ENCODE measurements at regions not wholly inside any gene's neighbourhood (a gene's known extent, or its start where the extent isn't known, plus 50 kb on each side); places are given as distances from the start of the nearest gene placed in this dataset.

- Mint-ChIP-seq H3K27me3 (ENCODE audit: low read depth) (no peaks in the 10 kb centered on the region), H3K9me3 (ENCODE audit: insufficient read depth) (peaks cover 8% of the 10 kb centered on the region), H3K27ac (no peak overlapping the region), H3K4me3 (no peak overlapping the region), H3K36me3 (ENCODE audit: low read depth) (no peaks in the 10 kb centered on the region), H3K4me1 (ENCODE audit: low read depth) (no peaks in the 10 kb centered on the region)
- POLR2A ChIA-PET, result no interaction called here
- CTCF ChIA-PET, result no interaction called here
- no peak for ATAC-seq
- DNase-seq, result no peak
Observed at GRCh38 chr2:14256890-14257289, 375.6 kb upstream of the LRATD1 start.

GRCh38 chr2:14257801-14258507 is 374.6 kb upstream of the LRATD1 start:
- POLR2A ChIA-PET, result no interaction called here
- no peaks in the 10 kb centered on the region for H3K36me3 Mint-ChIP-seq (ENCODE audit: low read depth)
- DNase-seq (no peak), ATAC-seq (no peak)
- CTCF ChIA-PET, result no interaction called here
- H3K4me1 Mint-ChIP-seq (ENCODE audit: low read depth), result no peaks in the 10 kb centered on the region
- H3K27ac Mint-ChIP-seq, result no peak overlapping the region
- H3K27me3 Mint-ChIP-seq (ENCODE audit: low read depth), result no peaks in the 10 kb centered on the region
- no peak overlapping the region for H3K4me3 Mint-ChIP-seq
- H3K9me3 Mint-ChIP-seq (ENCODE audit: insufficient read depth), result peaks cover 8% of the 10 kb centered on the region

- H3K27ac Mint-ChIP-seq, result no peak overlapping the region
- ATAC-seq (no peak), DNase-seq (no peak)
- no peak overlapping the region for H3K4me3 Mint-ChIP-seq
- ChIA-PET POLR2A (no interaction called here), CTCF (no interaction called here)
- H3K4me1 Mint-ChIP-seq (ENCODE audit: low read depth), result no peaks in the 10 kb centered on the region
- H3K9me3 Mint-ChIP-seq (ENCODE audit: insufficient read depth), result peaks cover 5% of the 10 kb centered on the region
- H3K27me3 Mint-ChIP-seq (ENCODE audit: low read depth), result no peaks in the 10 kb centered on the region
- H3K36me3 Mint-ChIP-seq (ENCODE audit: low read depth), result no peaks in the 10 kb centered on the region
Observed at GRCh38 chr2:14261771-14262170, 370.7 kb upstream of the LRATD1 start.

- H3K4me1 Mint-ChIP-seq (ENCODE audit: low read depth), result no peaks in the 10 kb centered on the region
- ChIA-PET POLR2A (no interaction called here), CTCF (no interaction called here)
- no peaks in the 10 kb centered on the region for H3K9me3 Mint-ChIP-seq (ENCODE audit: insufficient read depth)
- ATAC-seq (no peak), DNase-seq (no peak)
- no peak overlapping the region for H3K4me3 Mint-ChIP-seq
- H3K27me3 Mint-ChIP-seq (ENCODE audit: low read depth), result no peaks in the 10 kb centered on the region
- no peaks in the 10 kb centered on the region for H3K36me3 Mint-ChIP-seq (ENCODE audit: low read depth)
- H3K27ac Mint-ChIP-seq, result no peak overlapping the region
Observed at GRCh38 chr2:14263053-14263452, 369.5 kb upstream of the LRATD1 start.

GRCh38 chr2:14270036-14270582 is 362.4 kb upstream of the LRATD1 start:
- Mint-ChIP-seq H3K27me3 (ENCODE audit: low read depth) (no peaks in the 10 kb centered on the region), H3K4me1 (ENCODE audit: low read depth) (no peaks in the 10 kb centered on the region), H3K27ac (no peak overlapping the region), H3K36me3 (ENCODE audit: low read depth) (no peaks in the 10 kb centered on the region), H3K4me3 (no peak overlapping the region), H3K9me3 (ENCODE audit: insufficient read depth) (no peaks in the 10 kb centered on the region)
- ATAC-seq, result no peak
- ChIA-PET POLR2A (no interaction called here), CTCF (no interaction called here)
- DNase-seq, result no peak

- DNase-seq (no peak), ATAC-seq (no peak)
- Mint-ChIP-seq H3K27me3 (ENCODE audit: low read depth) (no peaks in the 10 kb centered on the region), H3K36me3 (ENCODE audit: low read depth) (no peaks in the 10 kb centered on the region), H3K4me3 (no peak overlapping the region), H3K4me1 (ENCODE audit: low read depth) (no peaks in the 10 kb centered on the region), H3K27ac (no peak overlapping the region), H3K9me3 (ENCODE audit: insufficient read depth) (no peaks in the 10 kb centered on the region)
- POLR2A ChIA-PET, result no interaction called here
- CTCF ChIA-PET, result no interaction called here
Observed at GRCh38 chr2:14272396-14273075, 360.0 kb upstream of the LRATD1 start.

DNA sequence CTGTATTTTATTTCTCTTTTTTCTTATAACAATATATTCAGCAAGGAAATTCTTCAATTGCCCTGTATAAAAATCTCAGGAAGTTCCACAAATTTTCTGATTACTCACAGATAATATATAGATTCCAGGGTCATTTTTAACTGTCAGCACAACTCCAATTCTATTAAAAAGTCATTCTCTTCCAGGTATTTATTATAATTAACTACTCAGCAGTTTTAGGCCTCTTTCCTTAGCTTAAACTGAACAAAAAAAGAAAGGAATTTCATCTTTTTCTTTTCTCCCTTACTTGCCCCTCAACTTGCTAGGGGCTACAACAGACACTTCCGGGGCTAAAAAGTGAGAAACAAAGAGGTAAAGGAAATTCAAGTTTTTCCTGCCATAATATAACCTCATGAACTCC is 358.9 kb upstream of the LRATD1 start:
- H3K27ac Mint-ChIP-seq, result no peak overlapping the region
- no peaks in the 10 kb centered on the region for H3K36me3 Mint-ChIP-seq (ENCODE audit: low read depth)
- no peak overlapping the region for H3K4me3 Mint-ChIP-seq
- no peak for DNase-seq
- H3K9me3 Mint-ChIP-seq (ENCODE audit: insufficient read depth), result no peaks in the 10 kb centered on the region
- no peaks in the 10 kb centered on the region for H3K27me3 Mint-ChIP-seq (ENCODE audit: low read depth)
- no peaks in the 10 kb centered on the region for H3K4me1 Mint-ChIP-seq (ENCODE audit: low read depth)
- CTCF ChIA-PET, result no interaction called here
- POLR2A ChIA-PET, result no interaction called here
- ATAC-seq, result no peak

DNA sequence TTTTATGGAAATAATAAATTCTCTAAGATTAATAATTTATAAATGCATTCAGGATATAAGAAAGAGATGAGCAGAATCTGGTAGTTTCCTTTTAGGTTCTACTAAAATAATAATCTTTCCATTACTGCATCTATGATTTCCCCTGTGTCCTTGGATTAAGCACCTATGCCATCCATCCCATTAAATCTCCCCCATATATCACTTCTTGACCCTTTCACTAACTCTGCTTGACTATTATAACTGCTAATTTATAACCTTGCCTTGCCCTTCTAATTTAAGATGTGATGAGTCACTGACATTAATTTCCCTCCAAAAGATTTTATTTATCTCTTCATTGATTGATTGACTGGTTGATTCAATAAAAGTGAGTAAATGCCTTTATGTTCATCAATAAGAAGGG is 348.3 kb upstream of the LRATD1 start:
- POLR2A ChIA-PET, result no interaction called here
- Mint-ChIP-seq H3K27me3 (ENCODE audit: low read depth) (no peaks in the 10 kb centered on the region), H3K4me3 (no peak overlapping the region), H3K36me3 (ENCODE audit: low read depth) (no peaks in the 10 kb centered on the region), H3K27ac (no peak overlapping the region), H3K9me3 (ENCODE audit: insufficient read depth) (peaks cover 4% of the 10 kb centered on the region), H3K4me1 (ENCODE audit: low read depth) (no peaks in the 10 kb centered on the region)
- no peak for DNase-seq
- CTCF ChIA-PET, result no interaction called here
- no peak for ATAC-seq

DNA sequence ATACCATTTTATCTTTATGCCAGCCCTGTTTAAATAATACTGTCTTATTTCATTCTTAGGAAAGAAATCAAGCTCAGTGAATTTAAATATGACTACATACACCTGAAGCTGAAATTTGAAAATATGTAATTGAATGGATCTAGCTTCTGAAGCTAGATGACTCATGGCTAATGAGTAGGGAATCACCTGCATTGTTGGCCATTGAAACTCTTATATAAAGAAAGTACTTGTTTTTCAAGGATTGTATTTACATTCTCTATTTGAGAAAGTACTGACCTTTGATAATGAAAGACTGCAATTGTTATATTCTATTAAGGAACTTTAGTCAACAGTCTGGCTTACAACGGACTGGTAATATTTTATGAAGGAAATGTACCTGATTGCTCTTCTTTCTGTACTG is 346.7 kb upstream of the LRATD1 start:
- peaks cover 5% of the 10 kb centered on the region for H3K9me3 Mint-ChIP-seq (ENCODE audit: insufficient read depth)
- CTCF ChIA-PET, result no interaction called here
- no peaks in the 10 kb centered on the region for H3K4me1 Mint-ChIP-seq (ENCODE audit: low read depth)

DNA sequence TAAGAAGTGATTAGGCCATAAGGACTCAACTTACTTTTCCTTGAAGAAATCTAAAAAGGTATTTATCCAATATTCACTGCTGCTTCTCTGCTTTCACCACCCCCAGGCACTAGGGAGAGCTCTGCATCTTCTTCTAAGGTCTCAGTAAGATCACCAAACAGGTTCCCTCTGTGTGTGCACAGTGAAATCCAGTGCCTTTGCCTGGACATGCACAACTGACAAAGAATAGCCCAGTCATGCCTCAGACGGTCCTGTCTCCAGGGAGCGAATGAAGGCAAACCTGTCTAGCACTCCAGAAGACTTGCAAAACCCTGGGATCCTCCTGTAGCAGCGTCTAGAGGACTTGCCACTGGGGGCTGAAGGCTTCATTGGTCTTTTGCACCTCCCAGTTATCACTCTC is 344.5 kb upstream of the LRATD1 start:
- no peaks in the 10 kb centered on the region for H3K27me3 Mint-ChIP-seq (ENCODE audit: low read depth)
- CTCF ChIA-PET, result no interaction called here
- H3K4me1 Mint-ChIP-seq (ENCODE audit: low read depth), result no peaks in the 10 kb centered on the region
- H3K9me3 Mint-ChIP-seq (ENCODE audit: insufficient read depth), result peaks cover 10% of the 10 kb centered on the region
- ATAC-seq (no peak), DNase-seq (no peak)
- no peak overlapping the region for H3K4me3 Mint-ChIP-seq
- POLR2A ChIA-PET, result no interaction called here
- no peaks in the 10 kb centered on the region for H3K36me3 Mint-ChIP-seq (ENCODE audit: low read depth)
- H3K27ac Mint-ChIP-seq, result no peak overlapping the region

More for the DNA sequence above, 346.7 kb upstream of the LRATD1 start:
- Mint-ChIP-seq H3K27me3 (ENCODE audit: low read depth) (no peaks in the 10 kb centered on the region), H3K27ac (no peak overlapping the region), H3K4me3 (no peak overlapping the region), H3K36me3 (ENCODE audit: low read depth) (no peaks in the 10 kb centered on the region)
- DNase-seq, result no peak
- ATAC-seq, result no peak
- POLR2A ChIA-PET, result no interaction called here

DNA sequence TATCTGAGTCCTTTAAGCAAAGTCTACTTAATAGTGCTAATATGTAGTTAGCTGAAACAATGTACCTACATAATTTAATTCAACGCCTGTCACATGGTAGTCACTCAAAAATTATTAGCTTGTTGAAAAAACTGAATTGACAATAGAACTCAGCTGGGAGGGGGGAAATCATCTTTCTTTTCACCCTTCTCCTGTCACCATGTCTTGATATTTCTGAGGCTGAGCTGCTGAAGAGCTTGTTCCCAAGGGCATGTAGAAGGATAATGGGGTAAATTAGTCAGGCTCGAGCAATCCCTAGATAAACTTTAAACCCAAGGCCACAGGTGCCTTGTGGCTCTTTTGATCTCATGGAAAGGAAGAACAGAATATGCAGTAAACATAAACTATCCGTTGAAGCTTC is 339.6 kb upstream of the LRATD1 start:
- POLR2A ChIA-PET, result no interaction called here

DNA sequence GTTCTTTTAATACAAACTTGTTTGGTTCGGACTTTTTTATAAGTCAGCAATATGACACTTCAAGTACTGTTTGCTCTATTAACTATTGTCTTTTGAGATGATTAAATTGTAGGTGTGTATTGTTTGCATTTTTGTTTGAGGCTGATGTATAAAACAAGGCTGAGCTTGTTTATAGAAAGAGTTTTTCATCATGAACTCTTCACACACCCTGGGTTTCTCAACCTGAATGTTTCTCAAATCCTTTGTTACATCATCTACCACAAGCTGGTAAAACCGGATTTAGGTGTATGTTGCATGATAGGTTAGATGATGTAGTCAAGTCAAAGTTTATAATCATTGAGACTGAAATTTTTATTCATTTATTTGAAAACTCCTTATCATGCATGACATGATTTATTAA is 335.2 kb upstream of the LRATD1 start:
- ATAC-seq (no peak), DNase-seq (no peak)
- H3K4me1 Mint-ChIP-seq (ENCODE audit: low read depth), result no peaks in the 10 kb centered on the region
- POLR2A ChIA-PET, result no interaction called here
- CTCF ChIA-PET, result no interaction called here
- H3K4me3 Mint-ChIP-seq, result no peak overlapping the region
- H3K9me3 Mint-ChIP-seq (ENCODE audit: insufficient read depth), result peaks cover 5% of the 10 kb centered on the region
- H3K27ac Mint-ChIP-seq, result no peak overlapping the region
- H3K36me3 Mint-ChIP-seq (ENCODE audit: low read depth), result no peaks in the 10 kb centered on the region
- no peaks in the 10 kb centered on the region for H3K27me3 Mint-ChIP-seq (ENCODE audit: low read depth)

More for the DNA sequence above, 339.6 kb upstream of the LRATD1 start:
- DNase-seq, result no peak
- H3K27me3 Mint-ChIP-seq (ENCODE audit: low read depth), result no peaks in the 10 kb centered on the region
- no peaks in the 10 kb centered on the region for H3K36me3 Mint-ChIP-seq (ENCODE audit: low read depth)
- H3K9me3 Mint-ChIP-seq (ENCODE audit: insufficient read depth), result peaks cover 11% of the 10 kb centered on the region
- ATAC-seq, result no peak
- H3K4me1 Mint-ChIP-seq (ENCODE audit: low read depth), result no peaks in the 10 kb centered on the region
- H3K27ac Mint-ChIP-seq, result no peak overlapping the region
- CTCF ChIA-PET, result no interaction called here
- H3K4me3 Mint-ChIP-seq, result no peak overlapping the region

GRCh38 chr2:14297906-14298305 is 334.6 kb upstream of the LRATD1 start:
- Mint-ChIP-seq H3K9me3 (ENCODE audit: insufficient read depth) (peaks cover 5% of the 10 kb centered on the region), H3K27ac (no peak overlapping the region), H3K27me3 (ENCODE audit: low read depth) (no peaks in the 10 kb centered on the region), H3K36me3 (ENCODE audit: low read depth) (no peaks in the 10 kb centered on the region), H3K4me1 (ENCODE audit: low read depth) (no peaks in the 10 kb centered on the region), H3K4me3 (no peak overlapping the region)
- ATAC-seq (no peak), DNase-seq (no peak)
- POLR2A ChIA-PET, result no interaction called here
- CTCF ChIA-PET, result no interaction called here

All from activated CD8-positive, alpha-beta T cell treated with anti-CD3 and anti-CD28 coated beads, Interleukin-2, amount 10 ng/mL, durations not matched to agents 7 days and 5 days (primary cell).